Peyer's patch (tissue), 4 donors: ENCODE measurements at regions not wholly inside any gene's neighbourhood (a gene's known extent, or its start where the extent isn't known, plus 50 kb on each side); places are given as distances from the start of the nearest gene placed in this dataset.

Experiments used
- DNase-seq, 3 donors: peaks; one replicate each; pipeline ENCODE4 v3.0.0-alpha.2; 2017 to 2019
- H3K27ac ChIP-seq, 4 donors: fragments of 200-600 bp; sonication (generic); one replicate each; pipeline ENCODE4 v1.5.1; 2016 to 2019
- H3K27me3 ChIP-seq, 2 donors: fragments of 200-600 bp; sonication (generic); one replicate each; pipeline ENCODE4 v1.5.1; 2019
- H3K36me3 ChIP-seq, 3 donors: fragments of 200-600 bp; sonication (generic); one replicate each; pipeline ENCODE4 v1.5.1; 2016 to 2019
- H3K4me1 ChIP-seq, 4 donors: fragments of 200-600 bp; sonication (generic); one replicate each; pipeline ENCODE4 v1.5.1; 2016 to 2019
- H3K4me3 ChIP-seq, 4 donors: fragments of 200-600 bp; sonication (generic); 1 replicate in 3 of 4; 2 replicates in 1 of 4; pipeline ENCODE4 v1.5.1; 2016 to 2019; ENCODE audit warnings: mild to moderate bottlenecking in 1 of 4
- H3K9me3 ChIP-seq, 4 donors: fragments of 200-600 bp; sonication (generic); one replicate each; pipeline ENCODE4 v1.5.1; 2016 to 2019; ENCODE audit warnings: mild to moderate bottlenecking in 1 of 4
- CTCF ChIP-seq, 6 experiments: fragments of 450-650 bp in 4 of 6; fragments of 200-600 bp in 2 of 6; sonication (generic) in 1 of 6; IDR thresholded peaks; one replicate each; pipeline ENCODE4 v1.5.1; 2017 to 2019; ENCODE audit warnings: antibody characterized with exemption in 6 of 6, mild to moderate bottlenecking in 3 of 6, moderate library complexity in 1 of 6
- POLR2A ChIP-seq, 2 donors: fragments of 450-650 bp; IDR thresholded peaks; one replicate each; pipeline ENCODE4 v1.5.1; 2017; ENCODE audit warnings: antibody characterized with exemption in 2 of 2, mild to moderate bottlenecking in 2 of 2, moderate library complexity in 2 of 2

- H3K27me3 ChIP-seq: no peaks in the 10 kb centered on the region
- no peaks in the 10 kb centered on the region for H3K9me3 ChIP-seq
- H3K27ac ChIP-seq: no peak overlapping the region
- H3K4me3 ChIP-seq: no peak overlapping the region
- H3K4me1 ChIP-seq: no peaks in the 10 kb centered on the region
- TF ChIP-seq POLR2A (IDR thresholded peaks at IDR 0.05) (no peak), CTCF (IDR thresholded peaks at IDR 0.05) (no peak)
- DNase-seq: no peak
- H3K36me3 ChIP-seq: no peaks in the 10 kb centered on the region
These were observed 127.0 kb downstream of the RPAP3 start for GRCh38 chr12:47578836-47579235.

- no peak for TF ChIP-seq POLR2A (IDR thresholded peaks at IDR 0.05)
- TF ChIP-seq CTCF (IDR thresholded peaks at IDR 0.05): no peak
- Histone ChIP-seq H3K27me3 (no peaks in the 10 kb centered on the region), H3K36me3 (no peaks in the 10 kb centered on the region), H3K9me3 (no peaks in the 10 kb centered on the region), H3K4me3 (no peak overlapping the region), H3K4me1 (no peaks in the 10 kb centered on the region), H3K27ac (no peak overlapping the region)
- DNase-seq: no peak
These were observed 128.4 kb downstream of the RPAP3 start for GRCh38 chr12:47577206-47577989.

GRCh38 chr12:47576289-47576945, 129.4 kb downstream of the RPAP3 start:
- Histone ChIP-seq H3K36me3 (no peaks in the 10 kb centered on the region), H3K9me3 (no peaks in the 10 kb centered on the region), H3K27ac (no peak overlapping the region), H3K4me3 (no peak overlapping the region), H3K27me3 (no peaks in the 10 kb centered on the region), H3K4me1 (no peaks in the 10 kb centered on the region)
- no peak for DNase-seq
- TF ChIP-seq POLR2A (IDR thresholded peaks at IDR 0.05) (no peak), CTCF (IDR thresholded peaks at IDR 0.05) (no peak)

- no peak overlapping the region for H3K27ac ChIP-seq
- H3K4me3 ChIP-seq: no peak overlapping the region
- TF ChIP-seq CTCF (IDR thresholded peaks at IDR 0.05) (no peak), POLR2A (IDR thresholded peaks at IDR 0.05) (no peak)
- H3K27me3 ChIP-seq: no peaks in the 10 kb centered on the region
- H3K36me3 ChIP-seq: no peaks in the 10 kb centered on the region
- no peak for DNase-seq
- H3K9me3 ChIP-seq: no peaks in the 10 kb centered on the region
- no peaks in the 10 kb centered on the region for H3K4me1 ChIP-seq
These were observed 131.4 kb downstream of the RPAP3 start for GRCh38 chr12:47574252-47575021.

- Histone ChIP-seq H3K27me3 (no peaks in the 10 kb centered on the region), H3K36me3 (no peaks in the 10 kb centered on the region), H3K9me3 (no peaks in the 10 kb centered on the region), H3K4me3 (no peak overlapping the region), H3K4me1 (no peaks in the 10 kb centered on the region), H3K27ac (no peak overlapping the region)
- no peak for DNase-seq
- TF ChIP-seq POLR2A (IDR thresholded peaks at IDR 0.05): no peak
- no peak for TF ChIP-seq CTCF (IDR thresholded peaks at IDR 0.05)
These were observed 132.6 kb downstream of the RPAP3 start for GRCh38 chr12:47573146-47573659.
